Coronary artery (tissue), 2 donors: ENCODE measurements at regions not wholly inside any gene's neighbourhood (a gene's known extent, or its start where the extent isn't known, plus 50 kb on each side); places are given as distances from the start of the nearest gene placed in this dataset.

Source experiments
- DNase-seq: peaks from one replicate; pipeline ENCODE4 v3.0.0-alpha.2; 2017; ENCODE audit warnings: low spot score
- H3K27ac ChIP-seq, 2 donors: fragments of 200-600 bp; sonication (generic); one replicate each; pipeline ENCODE4 v1.5.1; 2016 to 2019
- H3K4me3 ChIP-seq: fragments of 200-600 bp; sonication (generic); 2 replicates; pipeline ENCODE4 v1.5.1; 2016; ENCODE audit warnings: mild to moderate bottlenecking, moderate library complexity
- TF ChIP-seq, protein P1 (sequence below): fragments of 200-600 bp; sonication (generic); IDR thresholded peaks from one replicate; pipeline ENCODE4 v1.5.1; 2019; ENCODE audit warnings: antibody characterized with exemption

DNA sequence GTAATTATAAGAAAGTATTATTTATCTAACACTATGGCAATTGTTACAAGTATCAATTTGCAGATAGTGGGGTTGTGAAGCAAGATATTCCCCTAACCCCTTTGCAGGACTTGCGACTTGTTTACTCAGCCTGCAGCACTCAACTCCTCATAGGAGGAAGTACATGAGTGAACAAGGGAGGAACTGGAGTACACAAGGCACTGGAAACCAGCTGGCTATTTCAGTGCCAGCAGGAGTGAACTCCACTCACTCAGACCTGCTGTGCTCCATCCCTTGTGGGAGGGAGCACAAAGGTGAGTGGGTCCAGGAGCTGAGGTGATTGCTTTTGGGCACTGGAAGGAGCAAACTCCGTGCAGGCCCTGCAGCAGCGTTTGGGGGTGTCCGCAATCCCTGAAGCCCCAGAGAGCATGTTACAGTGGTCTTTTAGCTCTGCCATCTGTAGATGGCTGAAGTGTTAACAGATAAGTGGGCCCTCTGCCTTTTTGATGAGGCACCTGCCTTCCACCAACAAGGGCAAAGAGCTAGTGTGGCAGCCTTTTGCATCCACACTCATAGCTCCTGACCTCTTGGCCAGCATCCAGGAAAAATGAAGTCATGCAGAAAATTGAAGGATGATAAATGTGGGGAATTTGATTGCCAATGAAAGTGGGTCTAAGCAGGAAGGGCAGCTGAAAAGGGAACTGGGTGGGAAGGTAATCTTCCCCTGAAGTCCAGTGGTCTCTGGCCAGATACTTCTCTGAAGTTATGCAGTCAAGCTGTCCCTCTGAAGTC is 802.2 kb upstream of the MIR17HG start:
- H3K4me3 ChIP-seq = no peak overlapping the region
- TF ChIP-seq, protein P1, sequence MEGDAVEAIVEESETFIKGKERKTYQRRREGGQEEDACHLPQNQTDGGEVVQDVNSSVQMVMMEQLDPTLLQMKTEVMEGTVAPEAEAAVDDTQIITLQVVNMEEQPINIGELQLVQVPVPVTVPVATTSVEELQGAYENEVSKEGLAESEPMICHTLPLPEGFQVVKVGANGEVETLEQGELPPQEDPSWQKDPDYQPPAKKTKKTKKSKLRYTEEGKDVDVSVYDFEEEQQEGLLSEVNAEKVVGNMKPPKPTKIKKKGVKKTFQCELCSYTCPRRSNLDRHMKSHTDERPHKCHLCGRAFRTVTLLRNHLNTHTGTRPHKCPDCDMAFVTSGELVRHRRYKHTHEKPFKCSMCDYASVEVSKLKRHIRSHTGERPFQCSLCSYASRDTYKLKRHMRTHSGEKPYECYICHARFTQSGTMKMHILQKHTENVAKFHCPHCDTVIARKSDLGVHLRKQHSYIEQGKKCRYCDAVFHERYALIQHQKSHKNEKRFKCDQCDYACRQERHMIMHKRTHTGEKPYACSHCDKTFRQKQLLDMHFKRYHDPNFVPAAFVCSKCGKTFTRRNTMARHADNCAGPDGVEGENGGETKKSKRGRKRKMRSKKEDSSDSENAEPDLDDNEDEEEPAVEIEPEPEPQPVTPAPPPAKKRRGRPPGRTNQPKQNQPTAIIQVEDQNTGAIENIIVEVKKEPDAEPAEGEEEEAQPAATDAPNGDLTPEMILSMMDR = no peak
- H3K27ac ChIP-seq = no peak overlapping the region
- no peak for DNase-seq

DNA sequence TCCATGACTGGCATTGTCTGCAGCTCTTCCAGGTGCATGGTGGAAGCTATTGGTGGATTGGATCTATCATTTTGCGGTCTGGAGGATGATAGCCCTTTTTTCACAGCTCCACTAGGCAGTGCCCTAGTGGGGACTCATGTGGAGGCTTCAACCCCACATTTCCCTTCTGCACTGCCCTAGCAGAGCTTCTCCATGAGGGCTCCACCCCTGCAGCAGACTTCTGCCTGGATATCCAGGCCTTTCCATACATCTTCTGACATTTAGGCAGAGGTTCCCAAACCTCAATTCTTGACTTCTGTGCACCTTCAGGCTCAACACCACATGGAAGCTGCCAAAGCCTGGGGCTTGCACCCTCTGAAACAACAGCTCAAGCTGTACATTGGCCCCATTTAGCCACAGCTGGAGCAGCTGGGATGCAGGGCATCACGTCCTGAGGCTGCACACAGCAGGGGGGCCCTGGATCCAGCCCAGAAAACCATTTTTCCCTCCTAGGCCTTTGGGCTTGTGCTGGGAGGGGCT is 800.2 kb upstream of the MIR17HG start:
- Histone ChIP-seq H3K4me3 (no peak overlapping the region), H3K27ac (no peak overlapping the region)
- no peak for DNase-seq
- TF ChIP-seq, protein P1 = no peak

DNA sequence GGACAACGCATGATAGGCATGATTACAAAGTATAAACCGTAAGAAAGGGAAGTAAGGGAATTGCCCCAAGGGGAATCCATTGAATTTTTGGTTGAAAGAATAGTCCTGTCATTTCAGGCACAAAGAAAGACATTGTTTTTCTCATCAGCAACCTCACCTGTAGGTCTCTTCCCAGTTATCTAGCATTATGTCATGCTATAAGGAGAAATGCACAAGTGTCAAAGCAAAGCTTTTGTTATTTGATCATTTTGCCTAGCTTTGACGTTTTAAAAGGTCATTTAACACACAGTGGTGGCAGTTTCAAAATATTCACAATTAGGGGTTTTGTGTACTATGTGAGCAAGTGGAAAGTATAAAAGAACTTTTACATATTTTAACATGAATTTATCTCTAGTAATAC is 796.2 kb upstream of the MIR17HG start:
- Histone ChIP-seq H3K4me3 (no peak overlapping the region), H3K27ac (no peak overlapping the region)
- DNase-seq = no peak
- TF ChIP-seq, protein P1 = no peak

DNA sequence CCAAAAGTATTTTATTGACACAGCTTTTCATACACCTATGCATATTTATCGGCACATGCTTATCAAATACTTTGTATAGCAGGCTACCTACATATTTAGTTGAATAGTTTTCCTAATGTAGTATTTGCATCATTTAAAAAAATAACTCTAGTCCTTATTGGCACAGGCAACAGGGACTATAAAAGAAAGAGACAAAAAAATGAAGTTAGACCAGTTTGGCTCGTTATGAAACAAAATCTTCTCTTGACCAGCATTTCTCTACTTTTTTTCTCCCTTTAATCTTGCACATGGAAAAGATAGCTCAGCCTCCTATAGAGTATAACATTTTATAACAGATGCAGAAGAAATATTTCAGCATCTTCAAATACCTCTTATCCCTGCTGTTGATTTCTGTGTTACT is 794.8 kb upstream of the MIR17HG start:
- DNase-seq = no peak
- Histone ChIP-seq H3K27ac (no peak overlapping the region), H3K4me3 (no peak overlapping the region)
- TF ChIP-seq, protein P1 = no peak

DNA sequence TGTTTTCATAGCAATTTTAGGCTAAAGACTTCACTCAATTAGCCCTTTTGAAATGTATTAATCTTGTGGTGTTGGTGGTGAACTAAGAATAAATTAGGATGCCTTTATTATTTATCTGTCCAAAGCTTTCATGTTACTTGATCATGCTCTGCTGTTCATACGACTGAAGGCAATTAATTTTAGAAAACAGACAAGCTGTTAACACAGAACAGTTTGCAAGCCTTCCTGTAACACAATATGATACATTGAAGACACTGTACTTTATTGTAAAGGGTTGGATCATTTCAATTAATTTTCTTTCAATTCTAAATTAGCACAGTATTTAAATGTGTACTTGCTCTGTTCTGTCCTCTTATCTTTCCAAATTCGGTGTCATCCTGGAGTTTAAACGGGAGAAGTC is 794.3 kb upstream of the MIR17HG start:
- TF ChIP-seq, protein P1 = no peak
- Histone ChIP-seq H3K4me3 (no peak overlapping the region), H3K27ac (no peak overlapping the region)
- no peak for DNase-seq

DNA sequence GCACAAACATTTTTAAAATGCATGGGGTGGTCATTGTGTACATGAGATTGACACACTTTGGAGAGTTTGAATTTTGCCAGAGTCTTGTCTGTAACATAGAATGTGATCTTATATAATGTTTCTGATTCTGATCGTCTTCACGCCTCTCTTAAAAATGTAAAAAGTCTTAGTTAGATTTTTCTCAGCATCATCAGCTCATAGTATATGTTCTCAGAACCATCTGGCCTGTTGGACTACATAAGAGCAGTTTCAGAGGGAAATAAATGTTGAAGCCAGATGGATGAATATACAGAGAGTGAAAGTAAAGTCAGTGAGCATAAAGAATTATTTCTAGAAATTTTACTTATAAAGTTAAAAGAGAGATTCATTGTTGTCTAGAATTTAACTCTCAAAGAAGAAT is 789.9 kb upstream of the MIR17HG start:
- no peak for DNase-seq

More for the DNA sequence above, 789.9 kb upstream of the MIR17HG start:
- TF ChIP-seq, protein P1 = no peak
- Histone ChIP-seq H3K4me3 (no peak overlapping the region), H3K27ac (no peak overlapping the region)
